HG03095 (cell line): ENCODE measurements at regions not wholly inside any gene's neighbourhood (a gene's known extent, or its start where the extent isn't known, plus 50 kb on each side); places are given as distances from the start of the nearest gene placed in this dataset.
"Not testable (repeated sequence)": the region's sequence is repeated elsewhere in the genome, so short reads cannot be mapped to it uniquely, and the experiment has no call there.

Experiments
- ATAC-seq: cut with Tn5 transposase; IDR thresholded peaks from one replicate; pipeline ENCODE4 v1.9.1; 2021; ENCODE audit warnings: moderate library complexity; ENCODE audit not compliant: unreplicated experiment

- not testable (repeated sequence) for ATAC-seq
Measured at GRCh38 chr5:67722582-67722981, 493.0 kb upstream of the PIK3R1 start.

GRCh38 chr5:67720162-67720772, 495.3 kb upstream of the PIK3R1 start:
- ATAC-seq = no peak

- no peak for ATAC-seq
Measured at GRCh38 chr5:67702008-67702407, 505.4 kb upstream of the CD180 start.

DNA sequence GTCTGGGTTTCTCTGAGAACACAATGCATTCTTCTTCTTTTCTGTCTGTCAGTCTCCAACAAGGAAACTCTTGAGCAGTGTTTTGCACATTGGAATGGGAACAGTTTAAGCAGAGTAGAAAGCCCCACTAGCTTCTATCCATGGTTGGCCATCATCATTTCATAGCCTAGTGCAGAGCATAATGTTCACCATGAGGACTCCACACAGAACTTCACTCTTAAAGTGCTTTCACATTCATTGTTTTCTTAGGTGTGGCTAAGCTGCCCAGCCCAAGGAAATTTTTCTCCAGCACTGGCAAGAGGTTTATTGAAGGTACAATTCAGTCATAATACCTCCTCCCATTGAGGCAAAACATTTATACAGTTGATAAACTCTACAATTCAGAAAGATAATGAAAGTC, 503.0 kb upstream of the CD180 start:
- ATAC-seq = no peak

DNA sequence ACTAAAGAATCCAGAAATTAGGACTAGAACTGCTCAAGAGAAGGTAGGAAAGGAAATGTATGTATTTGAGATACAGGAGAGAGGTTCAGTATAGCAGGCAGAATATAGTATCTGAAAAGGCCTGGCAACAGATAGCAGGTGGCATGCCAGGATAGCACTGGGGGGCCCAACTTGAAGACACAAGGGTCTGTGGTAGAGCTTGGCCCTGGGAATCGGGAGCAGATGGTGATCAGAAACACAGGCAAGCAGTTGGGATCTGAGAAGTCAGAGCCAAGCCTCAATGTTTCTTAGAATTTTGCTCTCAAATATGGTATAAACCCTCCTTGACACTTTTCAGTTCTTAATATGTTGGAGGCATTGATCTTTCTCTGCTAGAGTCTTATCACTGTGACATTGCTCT, 499.8 kb upstream of the CD180 start:
- ATAC-seq = no peak

DNA sequence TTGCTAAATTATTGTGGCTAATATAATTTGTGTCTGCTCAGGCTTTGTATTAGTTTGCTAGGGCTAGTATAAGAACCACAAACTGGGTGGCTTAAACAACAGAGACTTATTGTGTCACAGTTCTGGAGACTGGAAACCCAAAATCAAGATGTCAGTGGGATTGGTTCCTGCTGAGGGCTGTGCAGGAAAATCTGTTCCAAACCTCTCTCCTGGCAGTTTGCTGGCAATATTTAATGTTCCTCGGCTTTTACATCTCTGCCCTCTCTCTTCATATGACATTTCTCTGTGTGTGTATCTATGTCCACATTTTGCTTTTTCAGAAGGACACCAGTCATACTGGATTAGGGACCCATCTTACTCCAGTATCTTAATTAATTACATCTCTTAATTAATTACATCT, 498.8 kb upstream of the CD180 start:
- ATAC-seq = no peak

DNA sequence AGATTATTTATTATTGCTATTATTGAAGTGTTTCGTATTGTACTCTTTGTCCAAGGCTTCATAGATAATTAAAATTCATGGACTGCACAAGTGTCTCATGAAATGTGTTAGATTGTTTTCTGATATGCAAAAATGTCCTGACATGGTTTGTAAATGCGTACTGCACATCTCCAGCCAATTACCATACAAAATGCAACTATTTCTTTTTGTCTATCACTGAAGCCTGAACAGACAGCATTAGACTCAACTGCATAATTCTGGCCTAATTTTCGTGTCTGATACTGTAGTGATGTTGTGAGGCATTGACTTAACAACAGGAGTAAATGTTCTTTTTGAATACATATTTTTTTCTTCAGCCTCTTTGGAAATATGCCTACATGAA, 498.2 kb upstream of the CD180 start:
- ATAC-seq = no peak

- ATAC-seq = no peak
Measured at GRCh38 chr5:67693956-67694809, 497.6 kb upstream of the CD180 start.

DNA sequence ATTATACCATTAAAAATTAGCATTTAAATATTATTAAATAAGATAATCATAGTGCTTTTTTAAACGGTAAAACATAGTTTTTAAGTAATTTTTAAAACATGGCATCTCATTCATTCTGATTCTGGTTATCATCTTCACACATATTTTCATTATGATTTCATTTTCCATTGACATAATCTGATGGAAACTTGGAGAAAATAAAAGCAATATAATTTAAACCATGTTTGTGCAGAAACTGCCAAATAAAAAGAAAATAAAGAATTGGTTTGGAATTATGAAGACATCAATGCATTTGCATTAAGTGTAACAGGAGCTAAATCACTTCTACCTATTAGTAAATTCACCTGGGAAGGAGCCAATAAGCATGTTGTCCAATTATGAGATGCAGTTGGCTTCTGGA, 490.1 kb upstream of the CD180 start:
- ATAC-seq = no peak

- no peak for ATAC-seq
Measured at GRCh38 chr5:67681703-67682102, 485.1 kb upstream of the CD180 start.

GRCh38 chr5:67680099-67680498, 483.5 kb upstream of the CD180 start:
- ATAC-seq = no peak

- ATAC-seq = no peak
Measured at GRCh38 chr5:67679184-67679841, 482.7 kb upstream of the CD180 start.

GRCh38 chr5:67678594-67678993, 482.0 kb upstream of the CD180 start:
- no peak for ATAC-seq

DNA sequence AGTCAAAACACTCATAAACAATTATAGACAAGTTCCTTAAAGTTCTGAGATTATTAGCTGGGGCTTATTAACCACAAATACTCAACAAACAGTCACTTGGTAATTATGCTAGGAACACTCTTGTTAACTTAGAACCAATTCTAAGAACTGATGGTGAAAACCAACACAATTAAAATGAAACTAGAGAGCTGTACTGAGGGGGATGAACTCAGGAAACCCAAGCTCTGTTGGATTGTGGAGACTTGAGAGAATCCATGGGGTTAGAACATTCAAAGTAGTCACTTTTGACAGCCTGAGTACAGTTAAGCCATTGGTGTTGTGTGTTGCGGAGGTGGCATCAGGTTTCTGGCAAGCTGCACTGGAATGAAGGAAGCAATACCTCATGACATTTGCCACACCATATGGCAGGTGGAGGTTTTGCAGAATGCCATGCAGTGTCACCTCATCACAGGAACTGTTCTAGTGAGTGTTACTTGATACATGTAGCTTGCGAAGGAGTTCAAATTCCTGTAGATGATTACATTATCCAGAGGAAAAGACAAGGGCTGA, 480.9 kb upstream of the CD180 start:
- ATAC-seq = no peak

DNA sequence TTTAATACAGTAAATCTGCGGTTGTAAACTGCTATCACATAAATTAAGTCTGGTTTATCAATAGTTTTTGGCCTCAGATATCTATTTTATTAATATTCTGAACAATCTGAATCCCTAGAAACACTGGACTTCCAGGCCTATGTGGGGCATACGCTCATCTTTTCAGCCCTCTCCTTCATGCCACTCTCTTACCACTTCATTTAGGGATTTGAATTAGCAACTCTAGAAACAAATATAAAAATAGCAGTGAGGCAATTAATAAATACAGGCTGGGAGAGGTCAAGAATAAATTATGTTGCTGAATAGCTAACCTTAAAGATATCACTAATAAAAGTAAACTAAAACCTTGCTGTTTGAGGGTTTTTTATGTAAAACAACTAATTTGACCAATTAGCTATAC, 480.3 kb upstream of the CD180 start:
- no peak for ATAC-seq

DNA sequence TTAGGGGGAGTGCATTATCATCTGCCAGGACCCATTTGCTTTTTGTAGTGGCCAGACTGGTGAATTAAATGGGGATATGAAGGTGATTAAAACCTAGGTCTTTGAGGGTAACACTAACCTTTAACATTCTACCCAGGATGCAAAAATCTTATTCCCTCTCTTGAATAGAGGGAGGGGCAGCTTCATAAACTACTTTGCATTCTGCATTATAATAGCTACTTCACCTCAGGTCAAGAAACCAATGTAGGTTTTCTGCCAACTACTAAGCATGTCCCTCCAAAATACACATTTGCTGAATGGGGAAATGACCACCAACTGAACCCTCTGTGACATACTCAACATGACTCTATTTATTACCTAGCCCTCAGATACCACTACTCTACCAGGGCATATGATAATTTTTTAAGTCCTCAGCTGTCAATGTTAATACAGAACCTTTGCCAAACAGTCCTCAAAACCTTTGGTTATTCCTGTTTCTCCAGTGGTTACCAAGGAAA, 477.6 kb upstream of the CD180 start:
- ATAC-seq = no peak

DNA sequence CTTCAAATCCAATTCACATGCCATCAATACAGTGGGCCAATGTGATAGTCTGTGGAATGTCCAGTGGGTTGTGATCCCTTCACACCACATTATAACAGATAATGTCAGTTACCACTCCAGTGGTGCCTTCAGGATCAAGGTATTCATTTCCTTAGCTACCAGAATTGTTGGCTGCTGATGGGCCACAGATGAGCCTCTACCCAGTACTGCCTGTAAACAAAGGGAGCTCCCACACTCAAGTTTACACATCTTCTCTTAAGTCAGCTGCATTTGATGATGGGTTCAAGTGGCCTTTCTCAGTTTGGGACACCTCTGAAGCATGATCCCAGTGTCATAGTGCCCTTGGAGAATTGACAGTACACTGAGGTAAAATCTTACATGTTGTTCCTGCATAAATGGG, 477.0 kb upstream of the CD180 start:
- no peak for ATAC-seq

DNA sequence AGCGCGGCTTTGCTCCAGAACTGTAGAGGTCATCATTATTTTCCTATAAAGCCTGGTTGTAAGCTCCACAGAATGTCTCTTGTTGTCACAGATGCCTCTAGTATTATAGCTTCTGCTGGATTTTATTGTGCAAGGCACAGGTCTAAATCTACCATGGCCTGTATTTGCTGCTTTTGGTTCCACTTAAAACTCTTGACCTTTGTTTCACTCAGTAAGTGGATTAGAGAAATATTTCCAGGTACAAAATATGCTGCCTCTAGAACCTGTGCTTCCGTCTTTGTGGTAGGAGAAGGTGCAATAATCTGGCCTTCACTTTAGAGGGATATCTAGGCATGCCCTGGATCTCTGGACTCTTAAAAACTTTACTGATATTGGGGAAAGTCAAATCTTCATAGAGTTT, 476.6 kb upstream of the CD180 start:
- no peak for ATAC-seq

DNA sequence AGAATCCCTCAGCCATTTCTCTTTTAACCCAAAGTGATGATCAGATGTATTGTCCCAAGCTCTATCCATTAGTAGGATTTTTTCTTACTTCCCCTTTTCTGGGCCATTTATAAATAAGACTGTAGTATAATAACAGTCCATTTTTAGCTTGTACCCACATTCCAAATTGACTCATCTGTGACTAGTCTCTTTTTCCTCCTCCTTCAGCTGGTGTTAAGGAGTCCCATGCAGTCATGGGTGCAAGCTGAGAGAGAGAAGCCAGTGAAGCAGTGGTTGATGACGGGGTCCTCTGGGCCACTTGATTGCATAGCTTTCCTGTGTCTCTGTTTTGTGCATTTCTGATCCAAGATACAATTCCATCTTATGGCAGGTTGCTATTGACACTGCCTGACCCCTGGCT, 476.0 kb upstream of the CD180 start:
- ATAC-seq = no peak

- ATAC-seq = no peak
Measured at GRCh38 chr5:67669916-67670315, 473.3 kb upstream of the CD180 start.

DNA sequence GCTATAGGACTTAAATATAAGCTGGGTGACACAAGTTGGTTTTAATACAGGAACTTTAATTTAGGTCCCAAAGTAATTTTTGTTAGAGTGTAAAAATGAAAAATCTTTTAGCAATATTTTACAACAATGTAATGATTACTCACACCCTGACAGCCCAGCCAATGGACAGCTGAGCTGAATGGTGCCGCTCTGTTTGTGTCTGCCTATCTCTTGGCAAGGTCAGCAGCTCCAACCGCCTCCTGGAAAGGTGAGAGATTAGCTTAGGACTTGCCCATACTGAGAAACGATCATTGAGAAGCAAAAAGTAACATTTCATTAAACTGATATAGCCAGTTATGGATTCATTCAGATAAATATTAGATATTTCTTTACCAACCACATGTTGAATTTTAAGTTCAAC, 463.6 kb upstream of the CD180 start:
- ATAC-seq = no peak

- no peak for ATAC-seq
Measured at GRCh38 chr5:67659288-67659687, 462.7 kb upstream of the CD180 start.
